ENCODE measurements at regions not wholly inside any gene's neighbourhood (a gene's known extent, or its start where the extent isn't known, plus 50 kb on each side); places are given as distances from the start of the nearest gene placed in this dataset.

DNA sequence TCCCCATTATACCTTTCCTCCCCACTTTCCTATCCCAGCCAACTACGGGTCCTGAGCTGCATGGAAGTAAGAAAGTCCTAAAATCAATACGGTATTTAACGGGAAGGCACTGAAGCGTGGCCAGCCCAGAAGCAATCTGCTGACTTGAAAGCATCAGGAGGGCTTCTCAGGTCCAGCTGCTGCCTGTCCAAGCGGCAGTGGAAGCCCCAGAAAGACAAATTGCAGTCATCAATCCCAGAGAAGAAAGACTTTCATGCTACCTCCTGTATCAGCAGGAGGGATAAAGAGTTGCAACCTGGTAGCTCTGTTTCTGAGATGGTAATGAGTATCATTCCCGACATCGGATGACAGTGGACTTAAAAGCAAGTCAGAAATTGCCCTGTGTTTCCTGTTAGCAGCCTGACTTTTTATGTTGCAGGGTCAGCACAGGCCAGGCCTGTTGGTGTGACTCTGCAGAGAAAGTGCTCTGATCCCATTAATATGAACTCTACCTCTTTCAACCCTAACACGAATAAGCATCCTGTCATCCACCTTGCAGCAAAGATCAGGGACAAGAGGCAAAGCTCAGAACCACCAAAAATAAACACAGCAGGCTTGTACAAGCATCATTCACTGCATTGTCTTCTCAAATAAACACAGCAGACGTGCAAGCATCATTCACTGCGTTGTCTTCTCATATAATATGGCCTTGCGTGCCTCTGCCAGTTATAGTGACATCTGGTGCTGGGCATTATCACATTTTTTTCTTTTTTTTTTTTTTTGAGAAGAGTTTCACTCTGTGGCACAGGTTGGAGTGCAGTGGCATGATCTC is 358.6 kb upstream of the CDH11 start:
- H3K36me3 Mint-ChIP-seq (ENCODE audit: low read depth), result no peaks in the 10 kb centered on the region
- peaks cover 5% of the 10 kb centered on the region for H3K27me3 Mint-ChIP-seq (ENCODE audit: low read depth, poor library complexity)
- TF ChIP-seq, protein P1, sequence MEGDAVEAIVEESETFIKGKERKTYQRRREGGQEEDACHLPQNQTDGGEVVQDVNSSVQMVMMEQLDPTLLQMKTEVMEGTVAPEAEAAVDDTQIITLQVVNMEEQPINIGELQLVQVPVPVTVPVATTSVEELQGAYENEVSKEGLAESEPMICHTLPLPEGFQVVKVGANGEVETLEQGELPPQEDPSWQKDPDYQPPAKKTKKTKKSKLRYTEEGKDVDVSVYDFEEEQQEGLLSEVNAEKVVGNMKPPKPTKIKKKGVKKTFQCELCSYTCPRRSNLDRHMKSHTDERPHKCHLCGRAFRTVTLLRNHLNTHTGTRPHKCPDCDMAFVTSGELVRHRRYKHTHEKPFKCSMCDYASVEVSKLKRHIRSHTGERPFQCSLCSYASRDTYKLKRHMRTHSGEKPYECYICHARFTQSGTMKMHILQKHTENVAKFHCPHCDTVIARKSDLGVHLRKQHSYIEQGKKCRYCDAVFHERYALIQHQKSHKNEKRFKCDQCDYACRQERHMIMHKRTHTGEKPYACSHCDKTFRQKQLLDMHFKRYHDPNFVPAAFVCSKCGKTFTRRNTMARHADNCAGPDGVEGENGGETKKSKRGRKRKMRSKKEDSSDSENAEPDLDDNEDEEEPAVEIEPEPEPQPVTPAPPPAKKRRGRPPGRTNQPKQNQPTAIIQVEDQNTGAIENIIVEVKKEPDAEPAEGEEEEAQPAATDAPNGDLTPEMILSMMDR (IDR thresholded peaks at IDR 0.05), result no peak
- H3K4me3 Mint-ChIP-seq, result no peak overlapping the region
- peaks cover 28% of the 10 kb centered on the region for H3K4me1 Mint-ChIP-seq
- H3K9me3 Mint-ChIP-seq, result no peaks in the 10 kb centered on the region
- DNase-seq, result peak; percentile 22
- H3K27ac Mint-ChIP-seq, result no peak overlapping the region

DNA sequence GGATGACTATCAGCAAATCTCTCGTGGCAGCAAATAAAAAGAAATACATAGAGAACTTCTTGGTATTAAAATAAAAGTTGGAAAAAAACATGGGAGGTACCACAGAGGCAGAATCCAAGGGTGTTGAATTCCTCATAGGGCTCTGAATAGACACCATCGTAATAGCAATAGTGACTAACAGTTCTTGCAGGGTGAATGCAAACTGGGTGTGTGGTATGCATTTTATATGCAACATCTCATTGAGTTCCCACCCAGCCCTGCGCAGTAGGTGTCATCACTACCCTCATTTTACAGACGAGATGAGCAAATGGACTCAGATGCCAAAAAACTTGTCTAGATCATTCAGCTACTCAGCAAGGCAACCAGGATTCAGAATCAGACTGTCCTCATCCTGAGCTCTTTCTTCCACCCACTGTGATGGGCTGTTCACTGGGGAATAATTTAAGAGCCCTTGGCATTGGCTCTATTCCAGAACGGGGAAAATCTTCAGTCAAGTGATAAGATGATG is 354.6 kb upstream of the CDH11 start:
- H3K4me3 Mint-ChIP-seq, result no peak overlapping the region
- no peak for DNase-seq
- H3K4me1 Mint-ChIP-seq, result peaks cover 23% of the 10 kb centered on the region
- no peaks in the 10 kb centered on the region for H3K9me3 Mint-ChIP-seq
- H3K36me3 Mint-ChIP-seq (ENCODE audit: low read depth), result no peaks in the 10 kb centered on the region
- TF ChIP-seq, protein P1 (IDR thresholded peaks at IDR 0.05), result no peak
- H3K27ac Mint-ChIP-seq, result no peak overlapping the region
- H3K27me3 Mint-ChIP-seq (ENCODE audit: low read depth, poor library complexity), result peaks cover 5% of the 10 kb centered on the region

DNA sequence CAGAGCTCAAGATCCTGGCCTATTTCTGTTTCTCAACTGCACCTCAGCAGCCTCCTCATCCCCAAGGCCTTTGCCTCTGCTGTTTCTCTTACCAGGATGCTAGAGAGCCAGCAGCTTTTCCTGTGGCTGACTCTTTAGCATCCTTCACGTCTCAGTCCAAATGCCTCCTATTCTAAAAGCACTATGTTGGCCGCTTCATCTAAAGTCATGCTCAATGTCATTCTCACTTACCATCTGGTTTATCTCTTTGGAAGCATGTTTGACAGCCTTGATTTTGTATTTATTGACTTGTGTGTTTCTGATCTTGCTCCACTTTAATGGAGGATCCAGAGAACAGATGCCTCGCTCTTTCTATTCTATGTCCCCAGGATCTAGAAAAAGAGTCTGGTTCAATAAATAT is 351.8 kb upstream of the CDH11 start:
- peaks cover 8% of the 10 kb centered on the region for H3K4me1 Mint-ChIP-seq
- no peak for DNase-seq
- H3K9me3 Mint-ChIP-seq, result peaks cover 4% of the 10 kb centered on the region
- H3K4me3 Mint-ChIP-seq, result no peak overlapping the region
- no peaks in the 10 kb centered on the region for H3K36me3 Mint-ChIP-seq (ENCODE audit: low read depth)
- TF ChIP-seq, protein P1 (IDR thresholded peaks at IDR 0.05), result no peak
- peaks cover 5% of the 10 kb centered on the region for H3K27me3 Mint-ChIP-seq (ENCODE audit: low read depth, poor library complexity)
- no peak overlapping the region for H3K27ac Mint-ChIP-seq

DNA sequence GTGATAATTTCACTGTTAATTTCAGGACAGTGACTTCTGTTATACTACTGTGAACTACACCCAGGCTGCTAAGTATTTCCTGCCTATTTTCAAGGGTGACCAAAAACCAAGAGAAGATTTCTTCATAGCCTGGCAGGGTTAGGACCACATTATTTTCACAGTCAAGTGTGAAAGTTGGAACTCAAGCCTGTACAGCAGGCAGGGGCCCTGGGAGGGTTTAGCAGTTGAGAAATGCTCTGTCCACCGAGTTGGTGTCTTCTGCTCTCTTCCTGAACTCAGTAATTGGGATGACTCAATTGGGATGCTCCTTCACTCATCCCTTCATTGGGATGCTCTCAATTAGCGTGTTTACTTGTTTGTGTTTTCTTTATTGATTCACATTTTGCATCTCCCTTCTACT is 347.3 kb upstream of the CDH11 start:
- no peak for DNase-seq
- TF ChIP-seq, protein P1 (IDR thresholded peaks at IDR 0.05), result no peak
- Mint-ChIP-seq H3K27me3 (ENCODE audit: low read depth, poor library complexity) (no peaks in the 10 kb centered on the region), H3K4me3 (no peak overlapping the region), H3K4me1 (peaks cover 8% of the 10 kb centered on the region), H3K9me3 (peaks cover 4% of the 10 kb centered on the region), H3K27ac (no peak overlapping the region), H3K36me3 (ENCODE audit: low read depth) (no peaks in the 10 kb centered on the region)

GRCh38 chr16:65468133-65468532 is 346.3 kb upstream of the CDH11 start:
- H3K9me3 Mint-ChIP-seq, result peaks cover 4% of the 10 kb centered on the region
- H3K27me3 Mint-ChIP-seq (ENCODE audit: low read depth, poor library complexity), result no peaks in the 10 kb centered on the region
- no peaks in the 10 kb centered on the region for H3K36me3 Mint-ChIP-seq (ENCODE audit: low read depth)
- TF ChIP-seq, protein P1 (IDR thresholded peaks at IDR 0.05), result no peak
- peaks cover 8% of the 10 kb centered on the region for H3K4me1 Mint-ChIP-seq
- H3K4me3 Mint-ChIP-seq, result no peak overlapping the region
- DNase-seq, result no peak
- H3K27ac Mint-ChIP-seq, result no peak overlapping the region
